OCI-LY7 (cell line): ENCODE measurements at regions not wholly inside any gene's neighbourhood (a gene's known extent, or its start where the extent isn't known, plus 50 kb on each side); places are given as distances from the start of the nearest gene placed in this dataset.

Experiments used
- CTCF ChIP-seq: fragments of 200-600 bp; sonication (generic); conservative IDR thresholded peaks from 2 replicates; pipeline ENCODE4 v1.5.1; 2014; ENCODE audit warnings: mild to moderate bottlenecking, antibody characterized with exemption, low read length, moderate library complexity, mixed read lengths
- EZH2phosphoT487 ChIP-seq: fragments of 200-600 bp; sonication (generic); IDR thresholded peaks from 2 replicates; pipeline ENCODE4 v1.6.1; 2018; ENCODE audit warnings: low read depth, borderline replicate concordance, mild to moderate bottlenecking, mixed run types, antibody characterized with exemption, low read length, moderate library complexity, mixed read lengths

- TF ChIP-seq CTCF: no peak
- TF ChIP-seq EZH2phosphoT487: no peak
Measured at GRCh38 chr3:151989621-151990020, 116.2 kb downstream of the SUCNR1 start.
